Pons (tissue), 1 donor: ENCODE measurements at regions not wholly inside any gene's neighbourhood (a gene's known extent, or its start where the extent isn't known, plus 50 kb on each side); places are given as distances from the start of the nearest gene placed in this dataset.
"Not testable (repeated sequence)": the region's sequence is repeated elsewhere in the genome, so short reads cannot be mapped to it uniquely, and the experiment has no call there.

ENCODE experiments used
- DNase-seq: peaks from one replicate; pipeline ENCODE4 v3.0.0-alpha.2; 2016; ENCODE audit warnings: low spot score

DNA sequence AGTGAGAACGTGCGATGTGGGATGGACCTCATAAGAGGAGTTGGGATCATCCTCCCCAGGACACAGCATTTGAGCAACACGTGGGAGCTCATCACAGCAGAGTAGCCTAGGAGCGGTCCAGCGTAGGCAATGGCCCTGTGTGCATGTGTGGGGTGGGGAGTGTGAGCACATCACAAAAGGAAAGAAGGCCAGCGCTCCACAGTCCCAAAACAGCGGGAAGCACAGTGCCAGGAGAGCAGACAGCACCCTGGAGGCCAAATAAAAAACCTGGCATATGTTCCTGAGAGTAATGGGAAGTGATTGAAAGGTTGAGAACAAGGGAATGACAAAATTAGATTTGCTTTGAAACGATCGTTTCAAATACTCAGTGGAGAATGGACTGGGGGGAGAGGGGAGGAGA is 226.0 kb downstream of the C7orf25 start:
- DNase-seq = no peak

DNA sequence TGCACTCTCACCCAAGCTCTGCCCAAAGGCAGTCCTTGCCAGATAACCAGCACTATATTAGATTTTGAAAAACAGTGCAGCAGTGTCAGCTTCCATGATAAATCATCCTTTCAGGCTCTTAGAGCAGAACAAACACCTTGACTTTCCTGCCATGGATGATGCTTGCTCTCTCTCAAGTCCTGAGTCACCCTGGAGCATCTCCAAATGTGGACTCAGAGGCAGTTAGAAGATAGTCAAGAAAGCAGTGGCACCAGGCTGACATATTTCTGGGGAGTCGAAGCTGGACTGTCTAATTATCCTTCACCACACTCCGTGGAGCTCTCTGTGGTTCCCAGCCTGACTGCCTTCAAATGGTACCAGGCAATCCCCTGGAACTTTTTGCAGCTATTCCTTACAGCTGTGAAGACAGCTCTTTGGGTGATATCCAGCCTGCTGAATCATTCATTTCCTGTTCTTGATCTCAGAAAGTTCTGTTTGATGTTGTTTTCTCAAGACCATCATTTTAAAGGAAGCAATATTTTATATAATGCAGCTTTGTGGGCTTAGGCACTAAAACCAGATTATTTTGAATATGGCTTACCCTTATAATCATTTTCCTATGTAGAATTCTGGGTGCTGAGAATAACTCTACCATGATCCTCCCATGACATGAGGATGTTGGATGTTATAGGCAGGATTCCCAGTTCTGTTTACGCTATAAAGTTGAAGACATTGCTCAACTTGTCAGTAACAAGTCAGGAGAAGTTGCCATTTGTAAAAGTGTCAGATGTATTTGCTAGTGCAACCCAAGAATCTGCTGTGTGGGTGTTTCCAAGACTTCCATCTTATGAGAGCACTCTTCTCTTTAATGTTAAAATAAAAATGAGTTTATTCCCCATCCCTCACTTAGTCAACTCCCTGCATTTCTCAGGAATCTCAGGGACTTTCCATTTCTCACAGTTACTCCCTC is 233.8 kb downstream of the C7orf25 start:
- peak; percentile 15 for DNase-seq

DNA sequence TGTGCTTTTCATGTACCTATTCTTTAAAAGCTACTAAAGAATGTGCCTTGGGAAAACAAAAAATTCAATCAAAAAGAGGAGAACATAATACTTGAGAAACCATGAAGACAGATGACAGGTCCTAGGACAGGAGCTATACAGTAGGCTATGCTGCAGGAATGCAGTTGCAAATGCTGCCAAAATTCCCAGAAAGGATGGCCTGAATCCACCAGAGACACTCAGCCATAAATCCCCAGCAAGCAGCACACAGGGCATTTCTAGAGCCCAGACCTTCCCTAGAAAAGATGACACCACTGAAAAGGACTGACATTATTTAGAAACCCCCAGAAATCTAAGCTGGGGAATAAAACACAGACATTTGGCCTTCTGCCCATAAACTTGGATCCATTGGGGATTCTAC is 237.3 kb downstream of the C7orf25 start:
- no peak for DNase-seq

DNA sequence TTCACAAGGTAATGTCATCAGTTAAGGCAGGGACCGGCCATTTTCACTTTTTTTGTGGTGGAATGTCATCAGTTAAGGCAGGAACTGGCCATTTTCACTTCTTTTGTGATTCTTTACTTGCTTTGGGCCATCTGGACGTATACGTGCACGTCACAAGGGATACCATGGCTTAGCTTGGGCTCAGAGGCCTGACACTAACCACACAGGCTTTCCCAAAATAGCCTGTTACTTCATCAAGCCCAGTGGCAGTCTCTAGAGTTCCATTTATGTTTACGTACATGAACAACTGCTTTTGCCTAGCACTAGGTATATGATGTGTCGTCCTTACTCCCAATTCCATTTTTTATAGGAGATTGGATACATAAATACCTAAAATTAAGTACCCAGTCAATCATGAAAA is 237.9 kb downstream of the C7orf25 start:
- DNase-seq = no peak

DNA sequence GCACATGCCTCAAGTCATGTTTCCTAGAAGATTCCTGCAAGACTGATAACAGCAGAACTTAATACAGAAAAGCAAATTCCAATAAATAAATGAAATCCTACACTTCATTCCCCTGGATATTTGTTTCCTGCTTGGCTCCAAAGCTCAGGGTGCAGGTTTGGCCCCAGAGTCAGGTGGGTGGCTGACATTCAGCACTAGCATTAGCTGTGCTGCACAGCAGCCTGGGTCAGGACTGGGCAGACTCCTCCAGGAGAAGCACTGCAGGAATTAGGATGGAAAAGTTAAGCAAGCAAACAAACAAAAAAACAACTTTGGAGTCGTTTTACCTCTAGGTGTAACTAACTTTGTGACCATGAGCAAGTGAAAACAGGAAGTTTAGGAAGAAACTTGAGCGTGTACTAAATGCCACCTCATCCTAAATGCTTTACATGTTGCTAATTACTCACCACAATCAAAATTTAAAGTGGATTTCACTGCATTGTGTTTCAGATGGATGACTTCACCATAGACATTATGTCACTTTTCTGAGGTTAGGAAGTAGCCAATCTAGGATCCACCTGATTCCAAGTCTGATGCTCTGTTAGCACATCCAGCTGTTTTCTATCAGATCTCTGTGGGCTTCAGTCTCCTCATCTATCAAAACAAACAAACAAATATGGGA is 239.4 kb downstream of the C7orf25 start:
- DNase-seq = no peak

DNA sequence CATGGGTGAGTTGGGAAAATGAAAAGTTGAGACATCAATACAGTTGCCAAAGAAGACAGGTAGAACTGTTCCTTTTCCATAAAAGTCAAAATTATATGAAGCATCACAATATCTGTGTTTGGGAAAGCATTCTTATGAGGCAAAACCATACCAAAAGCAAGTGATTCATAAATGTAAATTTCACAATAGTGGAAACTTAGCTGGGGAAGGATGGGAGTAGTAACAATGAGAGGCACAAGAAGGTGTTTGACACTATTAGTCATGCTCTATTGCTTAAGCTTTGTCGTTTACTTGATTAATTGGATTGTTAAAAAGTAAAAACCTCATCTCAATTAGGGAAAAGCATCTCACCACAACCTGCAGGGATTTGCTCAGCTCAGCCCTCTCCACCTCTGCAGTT is 240.2 kb downstream of the C7orf25 start:
- DNase-seq = no peak

DNA sequence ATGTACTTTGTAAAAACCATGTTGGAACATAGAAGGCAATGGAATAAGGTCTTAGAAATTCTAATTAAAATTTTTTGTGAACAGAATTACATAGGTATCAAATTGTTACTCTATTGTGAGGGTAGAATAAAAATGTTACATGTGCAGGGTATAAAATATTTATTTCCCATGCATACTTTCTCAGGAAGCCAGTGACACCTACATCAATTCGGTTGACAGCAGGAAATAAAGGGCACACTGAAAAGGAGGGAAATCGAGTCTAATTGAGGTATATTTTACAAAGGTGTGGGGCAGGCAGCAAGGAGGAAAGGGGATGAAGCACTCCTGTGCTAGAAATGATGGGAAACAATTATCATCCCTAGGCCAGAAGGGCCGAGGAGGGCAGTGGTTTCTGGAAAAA is 244.9 kb downstream of the C7orf25 start:
- DNase-seq = no peak

DNA sequence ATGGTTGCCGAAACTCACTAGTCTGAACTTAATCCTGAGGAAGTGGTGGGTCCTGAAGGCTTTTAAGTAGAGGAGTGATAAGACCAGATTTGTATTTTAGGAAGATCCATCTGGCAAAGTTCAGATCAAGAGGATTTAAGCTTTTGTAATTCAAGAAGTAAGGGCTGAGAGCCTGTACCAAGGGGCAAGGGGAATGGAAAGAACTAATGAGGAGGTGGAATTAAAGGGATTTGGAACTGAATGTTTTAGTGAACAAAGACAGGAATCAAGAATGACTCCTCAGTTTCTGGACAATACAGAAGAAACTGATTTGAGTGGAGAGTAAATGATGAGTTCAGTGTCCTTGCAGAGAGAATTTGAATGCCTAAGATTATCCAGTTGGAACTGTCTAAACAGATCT is 249.0 kb downstream of the C7orf25 start:
- no peak for DNase-seq

DNA sequence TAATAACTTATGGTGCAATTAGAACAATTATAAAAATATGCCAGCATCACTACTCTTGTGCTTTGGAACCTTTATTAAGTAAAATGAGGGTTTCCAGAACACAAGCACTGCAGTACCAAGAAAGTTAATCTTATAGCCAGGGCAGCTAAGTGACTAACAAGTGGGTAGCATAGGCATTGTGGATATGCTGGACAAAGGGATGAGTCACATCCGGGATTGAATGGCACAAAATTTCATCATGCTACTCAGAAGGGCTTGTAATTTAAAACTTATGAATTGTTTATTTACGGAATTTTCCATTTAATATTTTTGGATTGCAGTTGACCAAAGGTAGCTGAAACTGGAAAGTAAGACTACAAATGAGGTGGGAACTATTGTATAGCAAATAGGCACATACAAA is 250.6 kb downstream of the C7orf25 start:
- no peak for DNase-seq

DNA sequence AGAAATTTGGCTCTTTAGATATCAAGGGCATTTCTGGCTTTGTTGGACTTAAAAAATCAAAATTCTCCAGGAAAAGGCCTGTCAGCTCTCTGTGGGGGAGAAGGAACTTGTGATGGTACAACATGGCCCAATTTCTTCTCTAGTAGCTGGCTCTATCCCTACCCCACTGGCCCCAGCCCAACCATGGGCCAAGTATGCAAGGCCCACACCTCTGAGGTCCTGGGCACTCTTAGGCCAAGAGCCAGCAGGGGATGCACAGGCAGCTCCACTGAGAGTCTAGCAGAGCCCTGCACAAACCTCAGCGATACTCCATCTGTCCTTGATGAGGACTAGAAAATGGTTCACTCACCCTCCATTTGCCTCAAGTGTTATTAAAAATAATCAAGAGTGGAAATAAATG is 261.2 kb downstream of the C7orf25 start:
- DNase-seq = no peak

DNA sequence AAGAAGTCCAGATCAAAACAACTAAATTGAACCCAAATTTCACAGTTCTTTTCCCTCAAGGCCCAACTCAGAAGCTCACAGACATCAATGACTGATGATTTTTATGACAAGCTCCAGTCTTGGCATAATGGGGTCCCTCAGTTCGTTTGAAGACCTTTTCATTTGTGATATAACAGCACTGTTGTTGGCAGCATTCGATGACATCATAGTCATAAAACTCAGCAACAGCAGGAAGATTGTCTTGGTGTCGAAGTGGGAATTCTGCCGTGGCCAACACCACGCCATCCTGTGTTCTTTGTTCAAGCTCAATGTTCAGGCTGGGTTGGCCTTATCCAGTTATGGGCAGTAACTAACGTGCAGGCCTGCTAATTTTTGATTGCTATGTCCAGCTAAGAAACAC is 261.7 kb downstream of the C7orf25 start:
- DNase-seq = peak; percentile 58

DNA sequence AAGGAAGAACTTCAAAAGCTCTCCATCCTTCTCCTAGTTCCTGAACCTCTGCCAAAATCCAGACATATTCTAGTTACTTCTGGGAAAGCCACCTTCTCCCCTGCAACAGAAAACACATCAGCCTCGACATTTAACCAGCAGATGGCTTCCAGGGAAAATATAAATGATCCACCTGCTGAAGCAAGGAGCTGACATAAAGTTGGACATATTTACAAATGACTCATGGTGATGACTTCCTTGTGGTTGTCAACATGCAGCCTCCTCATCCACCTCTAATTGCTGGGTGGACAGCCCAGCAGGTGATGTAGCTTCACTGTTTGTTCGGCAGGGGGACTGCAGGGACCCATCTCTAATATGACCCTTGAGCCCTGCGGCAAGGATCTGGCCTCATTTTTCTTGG is 266.0 kb downstream of the C7orf25 start:
- DNase-seq = peak; percentile 5

DNA sequence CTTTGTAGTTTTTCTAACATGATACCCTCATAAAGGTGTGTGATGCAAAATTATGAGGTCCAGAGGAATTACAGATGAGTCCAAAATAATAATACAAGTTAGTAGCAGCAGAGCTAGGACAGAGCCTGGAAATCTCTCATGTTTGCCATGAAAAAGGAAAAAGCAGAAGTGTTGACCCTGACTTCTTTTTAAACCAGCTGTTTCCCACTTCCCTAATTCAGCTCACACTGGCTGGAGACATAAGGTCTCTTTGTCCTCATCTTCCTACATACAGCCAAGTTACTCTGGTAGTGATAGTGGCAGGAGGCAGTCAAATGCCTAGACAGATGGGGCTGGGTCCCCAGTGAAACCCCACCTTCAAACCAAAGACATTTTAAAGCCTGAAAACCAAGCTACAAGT is 269.2 kb downstream of the C7orf25 start:
- DNase-seq = no peak

DNA sequence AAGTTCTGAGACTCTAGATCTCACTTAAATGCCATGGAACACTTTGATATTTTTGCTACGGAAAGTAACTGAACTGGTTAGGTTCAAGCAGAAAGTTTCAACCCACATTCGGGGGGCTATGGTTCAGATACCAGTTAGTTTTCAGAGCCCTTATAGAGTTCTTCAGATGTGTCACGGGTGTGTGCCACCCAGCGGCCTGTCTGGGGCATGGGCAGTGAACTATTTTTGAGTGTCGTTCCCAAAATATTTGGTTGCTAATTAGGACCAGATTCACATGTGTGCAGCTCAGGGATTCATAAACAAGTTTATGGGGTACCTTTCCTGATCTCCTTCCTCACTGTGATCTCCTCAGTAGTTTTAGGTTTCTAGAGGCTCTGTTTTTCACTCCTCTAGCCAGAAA is 271.9 kb downstream of the C7orf25 start:
- DNase-seq = no peak

DNA sequence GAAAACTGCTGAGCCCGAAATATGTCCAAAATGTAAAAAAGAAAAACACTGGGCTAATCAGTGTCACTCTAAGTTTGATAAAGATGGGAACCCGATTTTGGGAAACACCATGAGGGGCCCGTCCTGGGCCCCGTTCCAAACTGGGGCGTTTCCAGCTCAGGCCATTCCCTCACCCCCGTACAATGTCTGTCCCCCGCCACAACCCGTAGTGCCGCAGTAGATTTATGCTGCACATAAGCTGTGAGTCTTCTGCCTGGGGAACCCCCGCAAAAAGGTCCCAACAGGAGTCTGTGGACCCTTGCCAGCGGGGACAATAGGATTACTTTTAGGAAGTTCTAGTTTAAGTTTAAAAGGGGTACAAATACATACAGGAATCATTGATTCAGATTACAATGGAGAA is 275.5 kb downstream of the C7orf25 start:
- DNase-seq = not testable (repeated sequence)

DNA sequence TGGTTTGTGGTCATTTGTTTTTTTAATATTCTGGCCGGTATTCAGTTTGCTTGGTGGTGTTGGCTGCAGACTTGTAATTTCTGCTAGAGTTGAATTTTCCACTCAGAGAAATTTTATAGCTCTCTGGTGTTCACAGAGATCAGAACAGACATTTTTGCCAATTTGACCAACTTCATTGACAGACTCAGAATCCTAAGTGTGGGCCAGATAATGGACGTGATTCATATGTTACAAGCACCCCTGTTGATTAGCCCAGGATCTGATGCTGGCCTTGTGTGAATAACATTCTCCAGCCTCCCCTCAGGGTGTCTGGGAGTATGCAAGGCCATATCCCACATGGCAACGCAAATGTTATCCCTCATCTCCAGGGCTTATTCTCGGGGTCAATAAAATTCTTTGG is 283.8 kb downstream of the C7orf25 start:
- no peak for DNase-seq

DNA sequence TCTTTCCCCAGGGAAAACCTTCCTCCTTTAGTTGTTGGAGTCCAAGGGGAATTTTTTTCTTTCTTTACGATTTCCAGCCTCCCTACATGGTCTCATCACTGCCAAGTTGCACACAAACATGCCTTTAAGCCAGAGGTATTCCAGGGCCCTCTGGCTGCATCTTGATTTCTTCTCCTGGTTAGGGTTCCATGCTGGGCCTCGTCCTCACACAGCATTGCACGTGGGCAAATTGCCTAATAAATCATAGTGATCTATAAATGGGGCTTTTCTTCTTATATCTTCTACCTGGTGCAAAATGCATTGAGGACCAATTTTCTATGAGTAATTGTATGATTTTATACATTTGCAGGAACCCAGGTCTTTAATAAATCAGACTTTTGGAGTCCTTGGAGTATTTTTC is 284.2 kb downstream of the C7orf25 start:
- no peak for DNase-seq

DNA sequence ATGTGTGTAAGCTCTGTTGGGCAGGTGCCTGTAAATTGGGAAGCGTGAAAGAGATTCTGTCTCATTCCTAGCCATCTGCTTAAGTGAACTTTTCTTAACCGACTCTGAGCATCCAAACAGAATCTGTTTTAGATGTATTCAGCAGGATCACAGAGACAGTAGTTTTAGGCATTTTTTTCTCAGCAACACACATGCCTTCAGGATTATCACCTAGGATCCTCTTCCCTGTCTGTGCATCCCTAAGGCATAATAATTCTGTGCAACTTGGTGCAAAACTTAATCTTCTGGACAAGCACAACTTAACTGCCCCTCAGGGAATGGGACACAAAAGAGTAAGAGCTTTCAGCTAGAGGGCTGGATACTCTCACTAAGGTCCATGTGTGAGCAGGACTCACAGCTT is 284.8 kb downstream of the C7orf25 start:
- DNase-seq = no peak

DNA sequence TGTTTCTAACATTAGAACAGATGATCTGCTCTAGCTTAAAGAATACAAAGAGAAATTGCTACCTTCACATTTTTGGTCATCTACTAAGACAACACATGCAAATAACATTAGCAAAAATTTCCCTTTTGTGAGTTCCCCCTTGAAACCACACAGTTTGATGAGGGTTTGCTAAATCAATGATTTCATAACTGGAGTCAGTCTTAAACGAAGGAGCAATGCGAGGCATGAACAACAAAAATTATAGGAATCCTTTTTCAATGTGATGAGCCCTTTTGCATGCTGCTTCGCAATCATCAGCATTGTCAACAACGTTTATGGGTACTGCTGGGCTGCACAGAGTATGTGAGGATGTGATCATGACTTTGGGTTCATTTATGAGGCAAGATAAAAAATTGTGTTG is 286.4 kb downstream of the C7orf25 start:
- DNase-seq = no peak

DNA sequence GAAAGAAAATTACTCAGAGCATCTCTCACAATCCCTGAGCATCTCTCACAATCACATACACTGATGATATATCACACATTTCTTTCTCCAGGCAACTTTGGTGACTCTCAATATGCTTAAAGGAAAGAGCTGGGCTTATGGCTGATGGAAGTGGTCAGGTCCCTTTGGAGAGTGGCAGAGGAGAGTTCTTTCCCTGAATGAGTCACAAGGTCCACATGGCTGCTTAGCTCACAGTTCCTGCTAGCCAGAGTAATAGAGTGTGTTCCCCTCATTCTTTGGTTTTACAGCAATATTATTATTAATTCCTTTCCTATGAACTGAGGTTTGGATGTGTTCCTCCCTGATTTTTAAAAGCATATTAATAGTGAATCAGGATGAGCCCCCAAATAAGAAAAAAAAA is 287.4 kb downstream of the C7orf25 start:
- DNase-seq = no peak

DNA sequence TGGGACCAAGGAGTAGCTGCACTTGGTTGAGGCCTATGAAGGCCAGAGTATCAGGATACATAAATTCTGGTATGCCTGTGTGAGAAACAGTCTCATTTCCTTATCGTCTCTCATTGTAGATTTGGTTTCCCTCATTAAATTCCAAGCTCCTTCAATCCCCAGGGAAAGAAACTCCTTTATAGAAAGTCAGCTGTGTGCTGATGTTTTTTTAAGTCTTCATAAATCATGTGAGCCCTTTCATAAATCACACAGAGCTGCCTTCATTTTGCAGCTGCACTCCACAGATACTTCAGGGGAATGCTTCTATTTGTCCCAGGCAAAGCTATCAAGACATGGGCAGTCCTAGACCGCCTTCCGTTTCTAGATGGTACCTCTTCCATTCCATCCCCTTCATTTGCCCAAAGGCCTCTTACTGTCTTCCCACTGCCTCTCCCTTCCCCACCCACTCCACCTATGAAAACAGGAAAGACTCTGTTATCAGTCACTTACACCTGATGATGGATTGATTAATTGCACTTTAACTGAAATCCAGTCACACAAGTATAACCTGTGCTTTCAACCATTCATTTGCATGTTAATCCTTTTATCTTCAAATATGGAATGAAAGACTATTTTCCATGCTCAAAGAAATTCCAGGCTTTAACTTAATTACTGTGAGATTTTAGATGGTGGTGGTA is 290.2 kb downstream of the C7orf25 start:
- DNase-seq = no peak

DNA sequence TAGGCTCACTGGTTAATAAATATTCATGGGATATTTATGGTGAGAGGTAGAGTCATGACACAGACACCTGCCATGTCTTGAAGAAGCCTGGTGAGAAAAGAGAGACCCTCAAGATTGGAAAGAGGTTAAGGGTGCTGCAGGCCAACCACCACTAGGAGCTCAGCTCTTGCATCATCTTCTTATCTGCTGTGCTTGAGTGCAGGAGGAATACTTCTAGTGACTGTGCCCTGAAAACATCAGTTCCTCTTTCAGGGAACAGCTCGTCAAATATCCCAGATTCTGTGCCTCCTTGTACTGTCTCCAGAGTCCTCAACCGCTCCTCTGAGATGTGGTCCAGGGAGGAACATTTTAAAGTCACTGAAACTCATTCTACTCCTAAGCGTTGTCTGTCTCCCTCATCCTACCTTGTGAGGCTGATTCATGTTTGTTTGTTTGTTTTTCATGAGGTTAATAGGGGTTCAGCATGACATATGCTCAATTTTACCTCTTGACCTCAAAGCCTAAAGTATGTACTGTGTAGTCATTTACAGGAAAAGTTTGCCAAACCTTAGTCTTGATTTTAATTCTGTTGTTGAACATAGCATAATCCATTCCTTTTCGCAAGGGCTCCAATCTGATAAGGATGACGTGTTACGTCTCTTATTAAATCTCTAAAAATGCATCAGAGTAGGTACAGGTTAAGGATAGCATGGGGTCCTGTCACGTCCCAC is 293.1 kb downstream of the C7orf25 start:
- no peak for DNase-seq
